A549 (cell line): ENCODE measurements at regions not wholly inside any gene's neighbourhood (a gene's known extent, or its start where the extent isn't known, plus 50 kb on each side); places are given as distances from the start of the nearest gene placed in this dataset.

Experiments
- MAZ ChIP-seq: fragments of 150-350 bp; IDR thresholded peaks from 2 replicates; pipeline ENCODE4 v1.6.1; 2014; ENCODE audit warnings: antibody characterized with exemption, low read depth, low read length, borderline replicate concordance
- POLR2A ChIP-seq: IDR thresholded peaks from 2 replicates; pipeline ENCODE4 v1.6.1; 2012; ENCODE audit warnings: mild to moderate bottlenecking, low read length
- RAD21 ChIP-seq, 2 experiments: fragments of >200 bp in 1 of 2; sonication (Bioruptor Twin) in 1 of 2; formaldehyde crosslinking in 1 of 2; IDR thresholded peaks in 1 of 2; conservative IDR thresholded peaks in 1 of 2; 2 replicates in 1 of 2; 3 replicates in 1 of 2; pipeline ENCODE4 v1.6.1; 2012 to 2018; ENCODE audit warnings: inconsistent platforms in 1 of 2
- RCOR1 ChIP-seq: fragments of 150-350 bp; IDR thresholded peaks from 2 replicates; pipeline ENCODE4 v1.6.1; 2014; ENCODE audit warnings: antibody characterized with exemption, low read length, low read depth
- TF ChIP-seq, protein P1 (sequence below): fragments of >200 bp; sonication (Bioruptor Twin); formaldehyde crosslinking; IDR thresholded peaks from 3 replicates; pipeline ENCODE4 v1.5.1; 2016

- no peak for TF ChIP-seq RCOR1
- TF ChIP-seq POLR2A = no peak
- TF ChIP-seq RAD21 (conservative IDR thresholded peaks at IDR 0.05 in 1 of 2, IDR thresholded peaks at IDR 0.05 in 1 of 2) = no peak
- TF ChIP-seq, protein P1, sequence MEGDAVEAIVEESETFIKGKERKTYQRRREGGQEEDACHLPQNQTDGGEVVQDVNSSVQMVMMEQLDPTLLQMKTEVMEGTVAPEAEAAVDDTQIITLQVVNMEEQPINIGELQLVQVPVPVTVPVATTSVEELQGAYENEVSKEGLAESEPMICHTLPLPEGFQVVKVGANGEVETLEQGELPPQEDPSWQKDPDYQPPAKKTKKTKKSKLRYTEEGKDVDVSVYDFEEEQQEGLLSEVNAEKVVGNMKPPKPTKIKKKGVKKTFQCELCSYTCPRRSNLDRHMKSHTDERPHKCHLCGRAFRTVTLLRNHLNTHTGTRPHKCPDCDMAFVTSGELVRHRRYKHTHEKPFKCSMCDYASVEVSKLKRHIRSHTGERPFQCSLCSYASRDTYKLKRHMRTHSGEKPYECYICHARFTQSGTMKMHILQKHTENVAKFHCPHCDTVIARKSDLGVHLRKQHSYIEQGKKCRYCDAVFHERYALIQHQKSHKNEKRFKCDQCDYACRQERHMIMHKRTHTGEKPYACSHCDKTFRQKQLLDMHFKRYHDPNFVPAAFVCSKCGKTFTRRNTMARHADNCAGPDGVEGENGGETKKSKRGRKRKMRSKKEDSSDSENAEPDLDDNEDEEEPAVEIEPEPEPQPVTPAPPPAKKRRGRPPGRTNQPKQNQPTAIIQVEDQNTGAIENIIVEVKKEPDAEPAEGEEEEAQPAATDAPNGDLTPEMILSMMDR = no peak
- no peak for TF ChIP-seq MAZ
Measured at GRCh38 chr11:71340086-71340606, 87.8 kb upstream of the SHANK2 start.
